HFF-Myc (cell line): ENCODE measurements at regions not wholly inside any gene's neighbourhood (a gene's known extent, or its start where the extent isn't known, plus 50 kb on each side); places are given as distances from the start of the nearest gene placed in this dataset.

Experiments used
- DNase-seq: peaks from one replicate; pipeline ENCODE4 v3.0.0-alpha.2; 2011; ENCODE audit warnings: low read depth; ENCODE audit errors: extremely low read depth
- H3K4me3 ChIP-seq: replicated peaks from 2 replicates; pipeline ENCODE4 v1.5.1; 2011; ENCODE audit warnings: low read depth, mild to moderate bottlenecking, control low read depth, low read length
- CTCF ChIP-seq: IDR thresholded peaks from 2 replicates; pipeline ENCODE4 v1.5.1; 2012; ENCODE audit warnings: mild to moderate bottlenecking, low read depth, low read length, control low read depth; ENCODE audit errors: missing control alignments

- DNase-seq = no peak
- TF ChIP-seq CTCF = no peak
- H3K4me3 ChIP-seq = no peak overlapping the region
Observed at GRCh38 chr9:82535432-82535998, 527.4 kb downstream of the RASEF start.

- DNase-seq = no peak
- no peak for TF ChIP-seq CTCF
- no peak overlapping the region for H3K4me3 ChIP-seq
Observed at GRCh38 chr9:82538634-82539033, 524.3 kb downstream of the RASEF start.

- no peak for DNase-seq
- H3K4me3 ChIP-seq = no peak overlapping the region
- TF ChIP-seq CTCF = no peak
Observed at GRCh38 chr9:82539146-82539545, 523.8 kb downstream of the RASEF start.

GRCh38 chr9:82539856-82540579 is 522.9 kb downstream of the RASEF start:
- no peak for DNase-seq
- no peak overlapping the region for H3K4me3 ChIP-seq
- TF ChIP-seq CTCF = no peak

- no peak overlapping the region for H3K4me3 ChIP-seq
- no peak for TF ChIP-seq CTCF
- DNase-seq = no peak
Observed at GRCh38 chr9:82543726-82544125, 519.2 kb downstream of the RASEF start.

GRCh38 chr9:82546136-82546535 is 516.8 kb downstream of the RASEF start:
- no peak for DNase-seq
- H3K4me3 ChIP-seq = no peak overlapping the region
- TF ChIP-seq CTCF = no peak

GRCh38 chr9:82547995-82548394 is 514.9 kb downstream of the RASEF start:
- H3K4me3 ChIP-seq = no peak overlapping the region
- no peak for TF ChIP-seq CTCF
- DNase-seq = no peak
